Trophoblast cell (in vitro differentiated cells and primary cell): ENCODE measurements at regions not wholly inside any gene's neighbourhood (a gene's known extent, or its start where the extent isn't known, plus 50 kb on each side); places are given as distances from the start of the nearest gene placed in this dataset.

Experiments used
- DNase-seq, 2 donors: peaks; one replicate each; pipeline ENCODE4 v3.0.0-alpha.2; 2016
- H2AFZ ChIP-seq: 2 replicates; pipeline ENCODE4 v1.6.1; 2013; ENCODE audit warnings: low read length, moderate library complexity, mild to moderate bottlenecking; ENCODE audit not compliant: insufficient read depth, poor library complexity
- H2AK5ac ChIP-seq: 2 replicates; pipeline ENCODE4 v1.6.1; 2013; ENCODE audit warnings: mild to moderate bottlenecking, low read length
- H2BK120ac ChIP-seq: 2 replicates; pipeline ENCODE4 v1.6.1; 2013; ENCODE audit warnings: low read length, mild to moderate bottlenecking, moderate library complexity; ENCODE audit not compliant: insufficient read depth, poor library complexity
- H2BK12ac ChIP-seq: 2 replicates; pipeline ENCODE4 v1.6.1; 2013; ENCODE audit warnings: mild to moderate bottlenecking, low read length, moderate library complexity
- H2BK5ac ChIP-seq: 2 replicates; pipeline ENCODE4 v1.6.1; 2013; ENCODE audit warnings: low read length, low read depth, moderate library complexity, mild to moderate bottlenecking; ENCODE audit not compliant: poor library complexity
- H3K14ac ChIP-seq: 2 replicates; pipeline ENCODE4 v1.6.1; 2013; ENCODE audit warnings: mild to moderate bottlenecking, low read length
- H3K18ac ChIP-seq: 2 replicates; pipeline ENCODE4 v1.6.1; 2013; ENCODE audit warnings: mild to moderate bottlenecking, low read length
- H3K23ac ChIP-seq: 2 replicates; pipeline ENCODE4 v1.6.1; 2013; ENCODE audit warnings: low read length
- H3K27ac ChIP-seq: 2 replicates; pipeline ENCODE4 v1.5.1; 2013; ENCODE audit warnings: low read depth, mild to moderate bottlenecking, inconsistent platforms, low read length, moderate library complexity
- H3K27me3 ChIP-seq: 2 replicates; pipeline ENCODE4 v1.6.1; 2013; ENCODE audit warnings: inconsistent platforms, mild to moderate bottlenecking, low read length, moderate library complexity; ENCODE audit not compliant: insufficient read depth
- H3K36me3 ChIP-seq, 2 experiments: 1 replicate in 1 of 2; 2 replicates in 1 of 2; pipeline ENCODE4 v1.6.1; 2013; ENCODE audit warnings: low read length in 2 of 2, mild to moderate bottlenecking in 2 of 2, moderate library complexity in 1 of 2; ENCODE audit not compliant: insufficient read depth in 2 of 2, control insufficient read depth in 1 of 2
- H3K4ac ChIP-seq: 2 replicates; pipeline ENCODE4 v1.6.1; 2013; ENCODE audit warnings: low read depth, mild to moderate bottlenecking, low read length, moderate library complexity
- H3K4me1 ChIP-seq, 2 experiments: 1 replicate in 1 of 2; 2 replicates in 1 of 2; pipeline ENCODE4 v1.6.1; 2013; ENCODE audit warnings: low read length in 2 of 2, mild to moderate bottlenecking in 2 of 2, moderate library complexity in 1 of 2; ENCODE audit not compliant: insufficient read depth in 2 of 2, control insufficient read depth in 1 of 2
- H3K4me2 ChIP-seq: 2 replicates; pipeline ENCODE4 v1.6.1; 2013; ENCODE audit warnings: inconsistent platforms, mild to moderate bottlenecking, low read length, moderate library complexity
- H3K4me3 ChIP-seq: 2 replicates; pipeline ENCODE4 v1.5.1; 2013; ENCODE audit warnings: mild to moderate bottlenecking, low read depth, low read length, inconsistent platforms
- H3K79me1 ChIP-seq: one replicate; pipeline ENCODE4 v1.6.1; 2013; ENCODE audit warnings: low read length
- H3K79me2 ChIP-seq: 2 replicates; pipeline ENCODE4 v1.6.1; 2013; ENCODE audit warnings: low read length, mild to moderate bottlenecking; ENCODE audit not compliant: control insufficient read depth, insufficient read depth, poor library complexity
- H3K9ac ChIP-seq: 2 replicates; pipeline ENCODE4 v1.6.1; 2013; ENCODE audit warnings: mild to moderate bottlenecking, low read length
- H3K9me3 ChIP-seq: 2 replicates; pipeline ENCODE4 v1.6.1; 2013; ENCODE audit warnings: low read depth, mild to moderate bottlenecking, control low read depth, inconsistent platforms, low read length; ENCODE audit not compliant: insufficient read depth
- H4K12ac ChIP-seq: 2 replicates; pipeline ENCODE4 v1.6.1; 2013; ENCODE audit warnings: low read depth, mild to moderate bottlenecking, low read length, moderate library complexity
- H4K8ac ChIP-seq: 2 replicates; pipeline ENCODE4 v1.6.1; 2013; ENCODE audit warnings: low read depth, mild to moderate bottlenecking, low read length, moderate library complexity
- H4K91ac ChIP-seq: one replicate; pipeline ENCODE4 v1.6.1; 2013; ENCODE audit warnings: low read depth, mild to moderate bottlenecking, low read length, moderate library complexity
- WGBS: extraction: QIAGEN DNeasy Blood & Tissue Kit; methylation state at CpG from one replicate; pipeline ENCODE4 v1.1.7; 2013; ENCODE audit warnings: missing lambda C conversion rate; ENCODE audit not compliant: insufficient read length, insufficient coverage; ENCODE audit errors: extremely low coverage; 5-methylcytosine and 5-hydroxymethylcytosine counted together

GRCh38 chr14:80325112-80325511 is 113.8 kb upstream of the DIO2 start:
- DNase-seq, result no peak

GRCh38 chr14:80324649-80325048 is 113.3 kb upstream of the DIO2 start:
- H3K36me3 ChIP-seq, result no peaks in the 10 kb centered on the region
- H3K14ac ChIP-seq, result no peak overlapping the region
- H3K4me1 ChIP-seq, result no peaks in the 10 kb centered on the region
- no peaks in the 10 kb centered on the region for H3K9me3 ChIP-seq
- H3K23ac ChIP-seq, result no peak overlapping the region
- H4K8ac ChIP-seq, result no peak overlapping the region
- DNase-seq, result no peak
- no peak overlapping the region for H2BK12ac ChIP-seq
- H3K4me3 ChIP-seq, result no peak overlapping the region
- H3K18ac ChIP-seq, result no peak overlapping the region
- WGBS, result no CpG with 5 or more reads among the region's 3 CpGs
- H3K27ac ChIP-seq, result no peak overlapping the region
- H2BK5ac ChIP-seq, result no peak overlapping the region
- no peaks in the 10 kb centered on the region for H3K27me3 ChIP-seq
- no peak overlapping the region for H2BK120ac ChIP-seq
- H3K79me1 ChIP-seq, result no peaks in the 10 kb centered on the region
- H2AFZ ChIP-seq, result no peak overlapping the region
- H3K4me2 ChIP-seq, result no peak overlapping the region
- H4K12ac ChIP-seq, result no peak overlapping the region
- no peaks in the 10 kb centered on the region for H3K79me2 ChIP-seq
- H3K4ac ChIP-seq, result no peak overlapping the region
- H4K91ac ChIP-seq, result no peak overlapping the region
- no peak overlapping the region for H3K9ac ChIP-seq
- no peak overlapping the region for H2AK5ac ChIP-seq

More at GRCh38 chr14:80325112-80325511, 113.8 kb upstream of the DIO2 start:
- Histone ChIP-seq H2AFZ (no peak overlapping the region), H2BK5ac (no peak overlapping the region), H3K4me2 (no peak overlapping the region), H3K4me3 (no peak overlapping the region), H3K4me1 (no peaks in the 10 kb centered on the region), H3K79me2 (no peaks in the 10 kb centered on the region), H4K8ac (no peak overlapping the region), H3K9ac (no peak overlapping the region), H3K27me3 (no peaks in the 10 kb centered on the region), H4K91ac (no peak overlapping the region), H2BK120ac (no peak overlapping the region), H2AK5ac (no peak overlapping the region), H3K14ac (no peak overlapping the region), H3K23ac (no peak overlapping the region), H3K79me1 (no peaks in the 10 kb centered on the region), H3K18ac (no peak overlapping the region), H3K36me3 (no peaks in the 10 kb centered on the region), H3K27ac (no peak overlapping the region), H3K9me3 (no peaks in the 10 kb centered on the region), H3K4ac (no peak overlapping the region), H2BK12ac (no peak overlapping the region), H4K12ac (no peak overlapping the region)
- no CpG with 5 or more reads among the region's 6 CpGs for WGBS

- Histone ChIP-seq H2BK5ac (no peak overlapping the region), H2AK5ac (no peak overlapping the region), H4K12ac (no peak overlapping the region), H2BK12ac (no peak overlapping the region), H3K4ac (no peak overlapping the region), H3K9ac (no peak overlapping the region), H3K27ac (no peak overlapping the region), H3K36me3 (no peaks in the 10 kb centered on the region), H3K14ac (no peak overlapping the region), H3K4me3 (no peak overlapping the region), H3K18ac (no peak overlapping the region), H3K4me1 (no peaks in the 10 kb centered on the region), H3K4me2 (no peak overlapping the region), H2AFZ (no peak overlapping the region), H3K23ac (no peak overlapping the region), H3K9me3 (no peaks in the 10 kb centered on the region), H3K79me1 (no peaks in the 10 kb centered on the region), H3K27me3 (no peaks in the 10 kb centered on the region), H4K91ac (no peak overlapping the region), H2BK120ac (no peak overlapping the region), H4K8ac (no peak overlapping the region), H3K79me2 (no peaks in the 10 kb centered on the region)
- no CpG with 5 or more reads among the region's 2 CpGs for WGBS
- DNase-seq, result no peak
Measured at GRCh38 chr14:80323038-80323665, 111.8 kb upstream of the DIO2 start.

- H3K79me2 ChIP-seq, result no peaks in the 10 kb centered on the region
- H3K27ac ChIP-seq, result no peak overlapping the region
- H3K36me3 ChIP-seq, result no peaks in the 10 kb centered on the region
- H3K4ac ChIP-seq, result no peak overlapping the region
- no peak overlapping the region for H4K91ac ChIP-seq
- no peaks in the 10 kb centered on the region for H3K79me1 ChIP-seq
- H3K18ac ChIP-seq, result no peak overlapping the region
- H2BK5ac ChIP-seq, result no peak overlapping the region
- no peaks in the 10 kb centered on the region for H3K4me1 ChIP-seq
- DNase-seq, result no peak
- no peak overlapping the region for H4K12ac ChIP-seq
- no peak overlapping the region for H2AFZ ChIP-seq
- H4K8ac ChIP-seq, result no peak overlapping the region
- no peak overlapping the region for H3K23ac ChIP-seq
- no peaks in the 10 kb centered on the region for H3K9me3 ChIP-seq
- no peak overlapping the region for H3K4me2 ChIP-seq
- no peaks in the 10 kb centered on the region for H3K27me3 ChIP-seq
- H3K4me3 ChIP-seq, result no peak overlapping the region
- WGBS, result no CpG with 5 or more reads among the region's 3 CpGs
- no peak overlapping the region for H3K9ac ChIP-seq
- H2BK12ac ChIP-seq, result no peak overlapping the region
- no peak overlapping the region for H3K14ac ChIP-seq
- no peak overlapping the region for H2AK5ac ChIP-seq
- H2BK120ac ChIP-seq, result no peak overlapping the region
Measured at GRCh38 chr14:80316441-80316840, 105.1 kb upstream of the DIO2 start.
